Upper lobe of left lung (tissue), 4 donors: ENCODE measurements at regions not wholly inside any gene's neighbourhood (a gene's known extent, or its start where the extent isn't known, plus 50 kb on each side); places are given as distances from the start of the nearest gene placed in this dataset.

Experiments used
- EP300 ChIP-seq, 4 donors: sonication (generic); formaldehyde crosslinking; IDR thresholded peaks; one replicate each; pipeline ENCODE4 v1.5.1; 2017; ENCODE audit warnings: antibody characterized with exemption in 4 of 4, control low read depth in 2 of 4
- POLR2A ChIP-seq, 4 donors: fragments of 450-650 bp; IDR thresholded peaks; one replicate each; pipeline ENCODE4 v1.5.1; 2016 to 2017; ENCODE audit warnings: antibody characterized with exemption in 4 of 4, mild to moderate bottlenecking in 2 of 4
- TF ChIP-seq, protein P1 (sequence below), 6 experiments: fragments of 450-650 bp in 4 of 6; fragments of 200-600 bp in 2 of 6; sonication (generic) in 2 of 6; IDR thresholded peaks; one replicate each; pipeline ENCODE4 v1.5.1; 2016 to 2019; ENCODE audit warnings: antibody characterized with exemption in 6 of 6

GRCh38 chr6:23890543-23891227 is 235.3 kb upstream of the NRSN1 start:
- TF ChIP-seq, protein P1, sequence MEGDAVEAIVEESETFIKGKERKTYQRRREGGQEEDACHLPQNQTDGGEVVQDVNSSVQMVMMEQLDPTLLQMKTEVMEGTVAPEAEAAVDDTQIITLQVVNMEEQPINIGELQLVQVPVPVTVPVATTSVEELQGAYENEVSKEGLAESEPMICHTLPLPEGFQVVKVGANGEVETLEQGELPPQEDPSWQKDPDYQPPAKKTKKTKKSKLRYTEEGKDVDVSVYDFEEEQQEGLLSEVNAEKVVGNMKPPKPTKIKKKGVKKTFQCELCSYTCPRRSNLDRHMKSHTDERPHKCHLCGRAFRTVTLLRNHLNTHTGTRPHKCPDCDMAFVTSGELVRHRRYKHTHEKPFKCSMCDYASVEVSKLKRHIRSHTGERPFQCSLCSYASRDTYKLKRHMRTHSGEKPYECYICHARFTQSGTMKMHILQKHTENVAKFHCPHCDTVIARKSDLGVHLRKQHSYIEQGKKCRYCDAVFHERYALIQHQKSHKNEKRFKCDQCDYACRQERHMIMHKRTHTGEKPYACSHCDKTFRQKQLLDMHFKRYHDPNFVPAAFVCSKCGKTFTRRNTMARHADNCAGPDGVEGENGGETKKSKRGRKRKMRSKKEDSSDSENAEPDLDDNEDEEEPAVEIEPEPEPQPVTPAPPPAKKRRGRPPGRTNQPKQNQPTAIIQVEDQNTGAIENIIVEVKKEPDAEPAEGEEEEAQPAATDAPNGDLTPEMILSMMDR (IDR thresholded peaks at IDR 0.05): no peak
- TF ChIP-seq EP300 (IDR thresholded peaks at IDR 0.05): no peak
- no peak for TF ChIP-seq POLR2A (IDR thresholded peaks at IDR 0.05)
